ENCODE measurements at regions not wholly inside any gene's neighbourhood (a gene's known extent, or its start where the extent isn't known, plus 50 kb on each side); places are given as distances from the start of the nearest gene placed in this dataset.

DNA sequence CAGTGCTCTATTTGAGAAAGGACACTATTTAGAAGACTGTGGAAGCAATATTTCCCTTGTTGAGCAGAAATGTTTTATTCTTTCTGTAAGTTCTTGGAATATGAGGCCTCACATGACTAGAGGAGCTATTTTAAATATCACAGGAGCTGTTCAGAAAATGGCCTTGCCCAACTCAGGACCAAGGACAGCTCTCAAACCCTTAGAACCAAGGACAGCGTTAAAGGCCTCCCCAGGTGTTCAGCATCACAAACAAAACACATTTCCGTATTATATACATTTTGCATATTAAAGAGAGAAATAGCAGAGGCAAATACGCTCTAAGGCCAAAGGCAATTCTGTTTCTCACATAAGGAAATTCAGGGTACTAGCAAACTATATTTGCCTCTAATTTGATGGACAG, 631.4 kb downstream of the CDH26 start:
- TF ChIP-seq CTCF (conservative IDR thresholded peaks at IDR 0.05): no peak
- no peaks in the 10 kb centered on the region for H3K9me3 Mint-ChIP-seq

DNA sequence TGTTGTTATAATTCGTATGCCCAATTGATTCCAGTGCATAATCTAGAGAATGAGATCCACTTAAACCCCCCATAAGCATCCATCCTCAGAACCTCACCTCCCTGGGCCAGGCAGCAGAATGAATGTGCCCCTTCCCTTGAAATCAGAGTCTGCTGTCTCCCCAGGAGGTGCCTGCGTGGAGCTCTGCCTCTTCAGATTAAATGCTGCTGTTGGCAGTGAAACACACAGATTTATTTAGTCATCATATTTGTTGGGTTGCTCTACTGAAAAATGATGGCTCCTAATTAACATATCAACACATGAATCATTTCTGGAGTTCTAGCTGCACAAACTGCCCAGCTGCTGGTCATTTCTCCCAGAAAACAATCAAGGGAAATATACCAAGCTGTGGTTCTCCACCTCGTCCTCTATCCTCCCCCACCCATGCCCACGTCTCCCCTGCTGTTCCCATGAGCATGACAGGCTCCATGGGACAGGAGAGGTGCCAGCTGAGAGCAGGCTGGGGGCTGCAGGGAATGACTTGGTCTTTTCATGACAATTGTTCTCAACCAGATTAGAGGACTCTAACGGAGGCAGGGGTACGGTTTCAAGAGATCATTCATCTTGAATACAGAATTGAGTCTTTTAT, 633.1 kb downstream of the CDH26 start:
- no peak overlapping the region for H3K4me3 Mint-ChIP-seq
- H3K27me3 Mint-ChIP-seq (ENCODE audit: low read depth): no peaks in the 10 kb centered on the region
- no peak for TF ChIP-seq CTCF (conservative IDR thresholded peaks at IDR 0.05)
- DNase-seq (ENCODE audit: low read depth, low spot score): no peak
- H3K27ac Mint-ChIP-seq (ENCODE audit: unreplicated experiment): no peak overlapping the region
- peaks cover 7% of the 10 kb centered on the region for H3K4me1 Mint-ChIP-seq
- no peaks in the 10 kb centered on the region for H3K9me3 Mint-ChIP-seq
- no peaks in the 10 kb centered on the region for H3K36me3 Mint-ChIP-seq (ENCODE audit: low read depth)

More for the DNA sequence above, 631.4 kb downstream of the CDH26 start:
- H3K27me3 Mint-ChIP-seq (ENCODE audit: low read depth): no peaks in the 10 kb centered on the region
- peak; percentile 22 for DNase-seq (ENCODE audit: low read depth, low spot score)
- H3K27ac Mint-ChIP-seq (ENCODE audit: unreplicated experiment): no peak overlapping the region
- no peaks in the 10 kb centered on the region for H3K36me3 Mint-ChIP-seq (ENCODE audit: low read depth)
- peaks cover 19% of the 10 kb centered on the region for H3K4me1 Mint-ChIP-seq
- H3K4me3 Mint-ChIP-seq: no peak overlapping the region

GRCh38 chr20:60598528-60598927, 640.3 kb downstream of the CDH26 start:
- Mint-ChIP-seq H3K4me3 (no peak overlapping the region), H3K27me3 (ENCODE audit: low read depth) (no peaks in the 10 kb centered on the region), H3K9me3 (peaks cover 2% of the 10 kb centered on the region), H3K36me3 (ENCODE audit: low read depth) (no peaks in the 10 kb centered on the region), H3K4me1 (no peaks in the 10 kb centered on the region), H3K27ac (ENCODE audit: unreplicated experiment) (no peak overlapping the region)
- TF ChIP-seq CTCF (conservative IDR thresholded peaks at IDR 0.05): no peak
- DNase-seq (ENCODE audit: low read depth, low spot score): no peak

- DNase-seq (ENCODE audit: low read depth, low spot score): no peak
- Mint-ChIP-seq H3K4me3 (no peak overlapping the region), H3K27ac (ENCODE audit: unreplicated experiment) (no peak overlapping the region), H3K4me1 (no peaks in the 10 kb centered on the region), H3K27me3 (ENCODE audit: low read depth) (no peaks in the 10 kb centered on the region), H3K9me3 (peaks cover 2% of the 10 kb centered on the region), H3K36me3 (ENCODE audit: low read depth) (no peaks in the 10 kb centered on the region)
- TF ChIP-seq CTCF (conservative IDR thresholded peaks at IDR 0.05): no peak
Measured at GRCh38 chr20:60599381-60599780, 641.2 kb downstream of the CDH26 start.

DNA sequence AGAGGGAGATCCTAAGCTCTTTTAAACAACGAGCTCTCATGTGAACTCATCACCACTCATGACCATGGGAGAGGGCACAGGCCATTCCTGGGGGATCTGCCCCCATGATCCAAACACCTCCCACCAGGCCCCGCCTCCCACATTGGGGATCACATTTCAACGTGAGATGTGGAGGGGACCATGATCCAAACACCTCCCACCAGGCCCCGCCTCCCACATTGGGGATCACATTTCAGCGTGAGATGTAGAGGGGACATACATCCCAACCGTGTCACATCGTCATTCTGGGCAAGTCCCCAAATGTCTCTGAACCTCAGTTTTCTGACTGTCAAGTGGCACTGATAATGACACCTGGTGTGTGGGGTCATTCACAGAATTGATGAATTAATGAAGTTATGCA, 641.8 kb downstream of the CDH26 start:
- no peak overlapping the region for H3K4me3 Mint-ChIP-seq
- no peaks in the 10 kb centered on the region for H3K36me3 Mint-ChIP-seq (ENCODE audit: low read depth)
- peaks cover 2% of the 10 kb centered on the region for H3K9me3 Mint-ChIP-seq
- H3K27ac Mint-ChIP-seq (ENCODE audit: unreplicated experiment): no peak overlapping the region
- DNase-seq (ENCODE audit: low read depth, low spot score): no peak
- no peaks in the 10 kb centered on the region for H3K27me3 Mint-ChIP-seq (ENCODE audit: low read depth)
- H3K4me1 Mint-ChIP-seq: no peaks in the 10 kb centered on the region
- no peak for TF ChIP-seq CTCF (conservative IDR thresholded peaks at IDR 0.05)

All from neural crest cell (in vitro differentiated cells).